Lower lobe of right lung (tissue), 2 donors: ENCODE measurements at regions not wholly inside any gene's neighbourhood (a gene's known extent, or its start where the extent isn't known, plus 50 kb on each side); places are given as distances from the start of the nearest gene placed in this dataset.

Experiments used
- ATAC-seq, 2 donors: fragments of 200-7000 bp; cut with Tn5 transposase; one replicate each; pipeline ENCODE4 v1.9.1; 2020 to 2022; ENCODE audit warnings: mild to moderate bottlenecking in 2 of 2, moderate library complexity in 2 of 2
- DNase-seq: peaks from one replicate; pipeline ENCODE4 v3.0.0-alpha.2; 2020
- H3K27ac ChIP-seq: fragments of 200-600 bp; one replicate; pipeline ENCODE4 v1.8.0; 2022
- H3K27me3 ChIP-seq: fragments of 200-600 bp; one replicate; pipeline ENCODE4 v1.8.0; 2022; ENCODE audit warnings: low read depth
- H3K36me3 ChIP-seq: fragments of 200-600 bp; one replicate; pipeline ENCODE4 v1.8.0; 2022; ENCODE audit warnings: mild to moderate bottlenecking
- H3K4me1 ChIP-seq: fragments of 200-600 bp; one replicate; pipeline ENCODE4 v1.8.0; 2022
- H3K4me3 ChIP-seq: fragments of 200-600 bp; one replicate; pipeline ENCODE4 v1.8.0; 2022; ENCODE audit warnings: mild to moderate bottlenecking
- H3K9me3 ChIP-seq: fragments of 200-600 bp; one replicate; pipeline ENCODE4 v1.8.0; 2022
- CTCF ChIP-seq: fragments of 200-600 bp; IDR thresholded peaks from one replicate; pipeline ENCODE4 v1.8.0; 2022; ENCODE audit warnings: antibody characterized with exemption, mild to moderate bottlenecking
- intact Hi-C: fragments of 100-400 bp; cut with DNase I; formaldehyde crosslinking; loops from one replicate; pipeline ENCODE4 v1.11.0; 2022
- donor health status: DM: no; HTN: yes; CAD: no; lungs with severe emphysema.

GRCh38 chr6:62711750-62712149 lies 425.7 kb upstream of the KHDRBS2 start:
- no peak for TF ChIP-seq CTCF
- Histone ChIP-seq H3K9me3 (no peaks in the 10 kb centered on the region), H3K36me3 (no peaks in the 10 kb centered on the region), H3K27ac (no peak overlapping the region), H3K4me3 (no peak overlapping the region), H3K27me3 (no peaks in the 10 kb centered on the region), H3K4me1 (no peaks in the 10 kb centered on the region)
- ATAC-seq (no peak), DNase-seq (no peak)
- intact Hi-C loops: no loop called here

DNA sequence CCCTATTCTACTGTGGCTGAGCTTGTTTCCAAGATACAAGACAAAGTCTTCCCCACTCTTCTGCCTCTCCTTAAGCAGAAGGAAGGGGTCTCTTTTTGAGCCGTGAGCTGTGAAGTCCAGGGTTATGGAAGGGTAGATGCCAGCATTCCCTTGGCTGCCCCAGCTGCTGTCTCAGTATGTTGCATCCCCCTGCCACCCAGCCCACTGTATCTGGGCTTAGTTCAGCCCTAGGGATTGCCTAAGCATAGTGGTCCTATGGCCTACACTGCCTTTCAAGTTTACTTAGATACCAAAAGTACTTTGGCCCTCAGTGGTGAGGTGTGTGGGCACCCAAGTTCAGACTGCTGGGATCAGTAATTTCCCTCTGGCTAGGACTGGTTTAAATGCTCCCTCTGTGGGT lies 421.9 kb upstream of the KHDRBS2 start:
- peak in 1 of 2 donors; percentile 23 for ATAC-seq
- intact Hi-C loops: no loop called here
- H3K4me3 ChIP-seq: no peak overlapping the region

GRCh38 chr6:62707156-62707555 lies 421.1 kb upstream of the KHDRBS2 start:
- ATAC-seq: no peak
- H3K36me3 ChIP-seq: no peaks in the 10 kb centered on the region
- no peak for DNase-seq
- no peak for TF ChIP-seq CTCF
- no peaks in the 10 kb centered on the region for H3K27me3 ChIP-seq
- H3K4me3 ChIP-seq: no peak overlapping the region
- intact Hi-C loops: no loop called here
- no peaks in the 10 kb centered on the region for H3K4me1 ChIP-seq
- no peaks in the 10 kb centered on the region for H3K9me3 ChIP-seq
- H3K27ac ChIP-seq: no peak overlapping the region

More for the DNA sequence above, 421.9 kb upstream of the KHDRBS2 start:
- TF ChIP-seq CTCF: no peak
- Histone ChIP-seq H3K9me3 (no peaks in the 10 kb centered on the region), H3K36me3 (no peaks in the 10 kb centered on the region), H3K4me1 (no peaks in the 10 kb centered on the region), H3K27ac (no peak overlapping the region), H3K27me3 (no peaks in the 10 kb centered on the region)
- no peak for DNase-seq

- H3K27me3 ChIP-seq: no peaks in the 10 kb centered on the region
- no peak for TF ChIP-seq CTCF
- no peak for DNase-seq
- intact Hi-C loops: no loop called here
- no peaks in the 10 kb centered on the region for H3K36me3 ChIP-seq
- no peak overlapping the region for H3K4me3 ChIP-seq
- no peaks in the 10 kb centered on the region for H3K4me1 ChIP-seq
- H3K9me3 ChIP-seq: no peaks in the 10 kb centered on the region
- no peak overlapping the region for H3K27ac ChIP-seq
- no peak for ATAC-seq
Observed at GRCh38 chr6:62683063-62683462, 397.0 kb upstream of the KHDRBS2 start.

GRCh38 chr6:62681108-62681507 lies 395.1 kb upstream of the KHDRBS2 start:
- Histone ChIP-seq H3K4me3 (no peak overlapping the region), H3K9me3 (no peaks in the 10 kb centered on the region), H3K4me1 (no peaks in the 10 kb centered on the region), H3K27me3 (no peaks in the 10 kb centered on the region), H3K27ac (no peak overlapping the region), H3K36me3 (no peaks in the 10 kb centered on the region)
- intact Hi-C loops: no loop called here
- ATAC-seq (no peak), DNase-seq (no peak)
- TF ChIP-seq CTCF: no peak

DNA sequence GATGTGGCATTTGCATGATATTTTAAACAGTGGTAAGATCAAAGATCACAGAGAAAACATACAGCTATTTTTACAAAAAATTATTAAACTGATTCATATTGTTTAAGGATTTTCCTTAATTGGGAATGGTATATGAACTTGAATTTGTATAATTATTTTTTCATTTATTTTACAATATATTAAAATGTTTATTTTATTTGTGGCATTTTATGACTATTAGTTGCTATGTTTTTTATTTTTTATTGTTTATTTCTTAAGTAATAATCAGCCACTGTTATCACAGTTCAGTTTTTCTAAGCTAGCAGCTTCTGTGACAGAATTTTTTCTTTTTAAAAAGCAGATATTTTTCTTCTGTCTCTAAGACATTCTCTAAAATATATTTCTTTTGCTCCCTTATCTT lies 387.0 kb upstream of the KHDRBS2 start:
- no peak for DNase-seq
- H3K4me3 ChIP-seq: no peak overlapping the region
- H3K27ac ChIP-seq: no peak overlapping the region
- no peaks in the 10 kb centered on the region for H3K4me1 ChIP-seq
- no peak for TF ChIP-seq CTCF
- no peaks in the 10 kb centered on the region for H3K27me3 ChIP-seq
- no peaks in the 10 kb centered on the region for H3K36me3 ChIP-seq
- no peaks in the 10 kb centered on the region for H3K9me3 ChIP-seq
- intact Hi-C loops: no loop called here
- no peak for ATAC-seq
